ENCODE measurements at regions not wholly inside any gene's neighbourhood (a gene's known extent, or its start where the extent isn't known, plus 50 kb on each side); places are given as distances from the start of the nearest gene placed in this dataset.

- TF ChIP-seq CTCF (IDR thresholded peaks at IDR 0.05) (no peak), ZFX (IDR thresholded peaks at IDR 0.05; ENCODE audit: borderline replicate concordance) (no peak)
These were observed 222.6 kb upstream of the HDDC2 start for GRCh38 chr6:125524356-125524755.
